OCI-M1 (cell line): ENCODE measurements at regions not wholly inside any gene's neighbourhood (a gene's known extent, or its start where the extent isn't known, plus 50 kb on each side); places are given as distances from the start of the nearest gene placed in this dataset.
"Not testable (repeated sequence)": the region's sequence is repeated elsewhere in the genome, so short reads cannot be mapped to it uniquely, and the experiment has no call there.

Source experiments
- DNase-seq: peaks from one replicate; lab custom pipeline; 2025; lab: John Stamatoyannopoulos, UW

- no peak for DNase-seq
Measured at GRCh38 chr3:177249203-177249602, 51.9 kb upstream of the TBL1XR1 start.

- no peak for DNase-seq
Measured at GRCh38 chr3:177250151-177250550, 52.9 kb upstream of the TBL1XR1 start.

GRCh38 chr3:177251755-177252154 lies 54.5 kb upstream of the TBL1XR1 start:
- DNase-seq: peak; percentile 56

GRCh38 chr3:177257006-177257405 lies 59.7 kb upstream of the TBL1XR1 start:
- DNase-seq: no peak

GRCh38 chr3:177257625-177258024 lies 60.3 kb upstream of the TBL1XR1 start:
- DNase-seq: no peak

GRCh38 chr3:177262396-177262795 lies 65.1 kb upstream of the TBL1XR1 start:
- no peak for DNase-seq

GRCh38 chr3:177263615-177264368 lies 66.5 kb upstream of the TBL1XR1 start:
- DNase-seq: peak; percentile 50

- not testable (repeated sequence) for DNase-seq
Measured at GRCh38 chr3:177271811-177272501, 74.7 kb upstream of the TBL1XR1 start.

- no peak for DNase-seq
Measured at GRCh38 chr3:177278016-177278415, 80.7 kb upstream of the TBL1XR1 start.

GRCh38 chr3:177279118-177279815 lies 82.0 kb upstream of the TBL1XR1 start:
- no peak for DNase-seq

- DNase-seq: peak; percentile 29
Measured at GRCh38 chr3:177281292-177282118, 84.2 kb upstream of the TBL1XR1 start.

GRCh38 chr3:177282119-177282655 lies 84.9 kb upstream of the TBL1XR1 start:
- DNase-seq: no peak

- DNase-seq: no peak
Measured at GRCh38 chr3:177283983-177284382, 86.7 kb upstream of the TBL1XR1 start.

GRCh38 chr3:177284383-177284881 lies 87.2 kb upstream of the TBL1XR1 start:
- peak; percentile 65 for DNase-seq

GRCh38 chr3:177286034-177286433 lies 88.8 kb upstream of the TBL1XR1 start:
- DNase-seq: no peak

- DNase-seq: peak; percentile 11
Measured at GRCh38 chr3:177287231-177287630, 89.9 kb upstream of the TBL1XR1 start.

GRCh38 chr3:177290633-177291032 lies 93.4 kb upstream of the TBL1XR1 start:
- no peak for DNase-seq

GRCh38 chr3:177294221-177294620 lies 96.9 kb upstream of the TBL1XR1 start:
- no peak for DNase-seq

- no peak for DNase-seq
Measured at GRCh38 chr3:177295116-177295515, 97.8 kb upstream of the TBL1XR1 start.

- no peak for DNase-seq
Measured at GRCh38 chr3:177299250-177299649, 102.0 kb upstream of the TBL1XR1 start.

GRCh38 chr3:177300039-177300833 lies 103.0 kb upstream of the TBL1XR1 start:
- DNase-seq: peak; percentile 71
